Endothelial cell of umbilical vein (primary cell): ENCODE measurements at regions not wholly inside any gene's neighbourhood (a gene's known extent, or its start where the extent isn't known, plus 50 kb on each side); places are given as distances from the start of the nearest gene placed in this dataset.

ENCODE experiments used
- BruUV-seq: library from RNA; stranded (reverse); fragments of 400-500 nt; replicated peaks from 2 replicates; lab custom pipeline; 2021; lab: Mats Ljungman, UMichigan
- CTCF ChIA-PET: fragments of 300-600, 350-600 bp; sonication (Branson Sonifier 250); formaldehyde crosslinking; loops from one replicate; lab custom pipeline; 2021; ENCODE audit warnings: antibody characterized with exemption, inconsistent platforms; lab: Charles Lee
- POLR2A ChIA-PET: fragments of 300-600, 350-600 bp; sonication (Branson Sonifier 250); formaldehyde crosslinking; loops from one replicate; lab custom pipeline; 2021; ENCODE audit warnings: antibody characterized with exemption, inconsistent platforms; lab: Charles Lee
- DNase-seq: peaks from one replicate; pipeline ENCODE4 v3.0.0-alpha.2; 2011; ENCODE audit warnings: low read depth, low spot score
- FAIRE-seq: peaks from 2 replicates; lab custom pipeline; 2011; peaks lifted over from hg19 to GRCh38; lab: Jason Lieb, UNC
- H2AFZ ChIP-seq: 2 replicates; pipeline ENCODE4 v1.6.0; 2012; ENCODE audit warnings: low read depth, low read length, control low read depth, inconsistent platforms
- H3K27ac ChIP-seq: 2 replicates; pipeline ENCODE4 v1.5.1; 2011; ENCODE audit warnings: low read depth, mild to moderate bottlenecking, control low read depth, low read length, moderate library complexity; ENCODE audit not compliant: insufficient read depth
- H3K27me3 ChIP-seq, 2 experiments: 2 replicates each; pipeline versions ENCODE4 v1.6.0 to v1.6.1; 2011; ENCODE audit warnings: low read length in 2 of 2, mixed read lengths in 1 of 2; ENCODE audit not compliant: control insufficient read depth in 2 of 2, insufficient read depth in 2 of 2
- H3K36me3 ChIP-seq, 2 experiments: 2 replicates in 1 of 2; 3 replicates in 1 of 2; pipeline ENCODE4 v1.5.1; 2011; ENCODE audit warnings: low read length in 2 of 2, mild to moderate bottlenecking in 1 of 2, moderate library complexity in 1 of 2; ENCODE audit not compliant: control insufficient read depth in 2 of 2, insufficient read depth in 2 of 2; ENCODE audit errors: extremely low read depth in 1 of 2
- H3K4me1 ChIP-seq: 3 replicates; pipeline ENCODE4 v1.5.1; 2011; ENCODE audit warnings: mild to moderate bottlenecking, low read length; ENCODE audit not compliant: control insufficient read depth, insufficient read depth; ENCODE audit errors: extremely low read depth
- H3K4me2 ChIP-seq: 2 replicates; pipeline ENCODE4 v1.6.1; 2011; ENCODE audit warnings: low read length, control low read depth, mixed read lengths; ENCODE audit not compliant: insufficient read depth
- H3K4me3 ChIP-seq, 3 experiments: fragments of 200-600 bp in 1 of 3; sonication (generic), shearing (Covaris generic) in 1 of 3; replicated peaks in 1 of 3; 2 replicates each; pipeline ENCODE4 v1.5.1; 2011 to 2016; ENCODE audit warnings: control low read depth in 3 of 3, low read length in 3 of 3, mild to moderate bottlenecking in 2 of 3, inconsistent platforms in 1 of 3, low read depth in 1 of 3, moderate library complexity in 1 of 3; ENCODE audit not compliant: insufficient read depth in 1 of 3
- H3K79me2 ChIP-seq: 2 replicates; pipeline ENCODE4 v1.6.0; 2012; ENCODE audit warnings: low read length, inconsistent platforms; ENCODE audit not compliant: control insufficient read depth, insufficient read depth
- H3K9ac ChIP-seq: replicated peaks from 2 replicates; pipeline ENCODE3; 2011; ENCODE audit warnings: low read length, control low read depth; ENCODE audit not compliant: insufficient read depth; ENCODE audit errors: extremely low read depth
- H3K9me1 ChIP-seq: replicated peaks from 3 replicates; pipeline ENCODE4 v1.6.0; 2011; ENCODE audit warnings: mild to moderate bottlenecking, low read length; ENCODE audit not compliant: control insufficient read depth, insufficient read depth; ENCODE audit errors: extremely low read depth
- H3K9me3 ChIP-seq: replicated peaks from 2 replicates; pipeline ENCODE4 v1.5.1; 2012; ENCODE audit warnings: low read length, inconsistent platforms; ENCODE audit not compliant: control insufficient read depth, insufficient read depth
- H4K20me1 ChIP-seq: replicated peaks from 2 replicates; pipeline ENCODE3; 2011; ENCODE audit warnings: mild to moderate bottlenecking, low read length; ENCODE audit not compliant: control insufficient read depth, insufficient read depth; ENCODE audit errors: extremely low read depth
- EZH2 ChIP-seq: IDR thresholded peaks from 2 replicates; pipeline ENCODE4 v1.6.1; 2012; ENCODE audit warnings: borderline replicate concordance, low read depth, mild to moderate bottlenecking, moderate library complexity, low read length, inconsistent platforms; ENCODE audit not compliant: severe bottlenecking
- FOS ChIP-seq: IDR thresholded peaks from 2 replicates; pipeline ENCODE4 v1.6.1; 2011; ENCODE audit warnings: mild to moderate bottlenecking, low read length, moderate library complexity, borderline replicate concordance; ENCODE audit not compliant: insufficient read depth
- GATA2 ChIP-seq: IDR thresholded peaks from 2 replicates; pipeline ENCODE4 v1.7.0; 2011; ENCODE audit warnings: low read depth, mild to moderate bottlenecking, moderate library complexity, mixed read lengths, low read length; ENCODE audit not compliant: insufficient read length, insufficient read depth
- JUN ChIP-seq: IDR thresholded peaks from 2 replicates; pipeline ENCODE4 v1.6.1; 2011; ENCODE audit warnings: borderline replicate concordance, low read depth; ENCODE audit not compliant: insufficient read length, insufficient read depth
- MYC ChIP-seq: IDR thresholded peaks from one replicate; pipeline ENCODE4 v1.6.1; 2011; ENCODE audit warnings: mild to moderate bottlenecking, low read depth, low read length
- POLR2A ChIP-seq: IDR thresholded peaks from 2 replicates; pipeline ENCODE4 v1.6.1; 2012; ENCODE audit warnings: low read depth, mild to moderate bottlenecking, control low read depth, low read length
- POLR2AphosphoS5 ChIP-seq: IDR thresholded peaks from 2 replicates; pipeline ENCODE4 v1.6.1; 2012; ENCODE audit warnings: low read depth, mild to moderate bottlenecking, control low read depth, low read length, moderate library complexity; ENCODE audit not compliant: insufficient read depth
- dilution Hi-C: fragments of 300-500 bp; cut with MboI; formaldehyde crosslinking; loops from one replicate; pipeline ENCODE4 v1.15.0; 2019; ENCODE audit warnings: low sequenced_read_pairs; ENCODE audit not compliant: extremely low pct_ligation_motif_present
- intact Hi-C: fragments of 100-400 bp; cut with micrococcal nuclease; formaldehyde crosslinking; loops from one replicate; pipeline ENCODE4 v1.10.0; 2022
- TF ChIP-seq, protein P1 (sequence below): IDR thresholded peaks from 2 replicates; pipeline ENCODE4 v1.6.1; 2011; ENCODE audit not compliant: insufficient read depth, insufficient read length
- TF ChIP-seq, protein P2 (sequence below), 2 donors: IDR thresholded peaks; 1 replicate in 1 of 2; 2 replicates in 1 of 2; pipeline ENCODE4 v1.5.1; 2011; ENCODE audit warnings: low read length in 2 of 2, mild to moderate bottlenecking in 2 of 2, moderate library complexity in 2 of 2, control low read depth in 1 of 2, inconsistent platforms in 1 of 2, low read depth in 1 of 2; ENCODE audit not compliant: insufficient read depth in 1 of 2; ENCODE audit errors: extremely low read depth in 1 of 2

DNA sequence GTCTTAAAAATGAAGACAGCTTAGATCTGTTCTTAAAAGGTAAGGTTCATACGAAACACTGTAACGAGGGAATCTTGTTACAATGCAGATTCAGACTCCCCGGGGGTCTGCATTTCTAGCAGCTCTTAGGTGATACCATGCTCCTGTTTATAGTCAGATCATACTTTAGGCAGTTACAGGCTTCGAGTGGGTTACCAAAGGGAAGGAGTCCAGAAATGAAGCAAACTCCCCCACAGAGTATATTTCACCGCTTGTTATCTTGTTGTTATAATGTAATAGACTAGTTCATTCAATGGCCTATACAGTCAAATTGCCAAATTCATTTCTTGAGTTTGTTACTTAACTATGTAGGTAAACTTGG is 601.1 kb downstream of the USP25 start:
- H3K9ac ChIP-seq = no peak overlapping the region
- dilution Hi-C loops (no loop called here), intact Hi-C loops (loop anchor here (1.0 to 5.0 kb wide), 6 partner anchors 88 to 941 kb away; no protein-coding TSS in a partner anchor)
- H3K4me3 ChIP-seq = no peak overlapping the region
- H3K36me3 ChIP-seq = no peaks in the 10 kb centered on the region
- no peaks in the 10 kb centered on the region for H3K79me2 ChIP-seq
- BruUV-seq = no TSS peak
- ChIA-PET POLR2A (no interaction called here), CTCF (interaction anchor here (1.0 to 5.3 kb wide), 31 partner anchors 9 to 939 kb away, joined by 3 to 98 read pairs (median 4); no protein-coding TSS in a partner anchor)
- DNase-seq (no peak), FAIRE-seq (no peak)
- H2AFZ ChIP-seq = no peak overlapping the region
- no peak overlapping the region for H3K4me2 ChIP-seq
- H3K4me1 ChIP-seq = no peaks in the 10 kb centered on the region
- no peaks in the 10 kb centered on the region for H3K27me3 ChIP-seq
- no peaks in the 10 kb centered on the region for H3K9me1 ChIP-seq
- H4K20me1 ChIP-seq = no peaks in the 10 kb centered on the region
- H3K27ac ChIP-seq = no peak overlapping the region
- TF ChIP-seq POLR2A (no peak), FOS (no peak), POLR2AphosphoS5 (no peak)
- TF ChIP-seq, protein P1, sequence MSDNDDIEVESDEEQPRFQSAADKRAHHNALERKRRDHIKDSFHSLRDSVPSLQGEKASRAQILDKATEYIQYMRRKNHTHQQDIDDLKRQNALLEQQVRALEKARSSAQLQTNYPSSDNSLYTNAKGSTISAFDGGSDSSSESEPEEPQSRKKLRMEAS = no peak
- no peaks in the 10 kb centered on the region for H3K9me3 ChIP-seq

DNA sequence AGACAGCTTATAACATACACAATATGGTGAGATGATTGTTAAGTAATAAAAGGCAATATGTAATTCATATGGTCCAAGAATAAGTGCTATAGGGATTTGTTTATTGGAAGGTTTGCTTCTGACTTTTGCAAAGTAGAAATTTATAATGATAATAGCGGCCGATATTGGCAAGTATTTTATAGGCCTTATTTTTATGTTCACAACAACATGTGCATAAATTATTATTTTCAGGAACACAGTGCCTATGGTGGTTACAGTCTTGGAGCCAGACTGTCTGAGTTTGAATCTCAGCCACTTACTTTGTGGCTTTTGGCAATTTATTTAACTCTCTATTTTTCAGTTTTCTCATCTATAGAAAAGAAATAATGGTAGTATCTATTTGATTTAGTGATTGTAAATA is 607.5 kb downstream of the USP25 start:
- H3K27ac ChIP-seq = no peak overlapping the region
- dilution Hi-C loops = no loop called here
- no peak overlapping the region for H3K4me3 ChIP-seq
- no peaks in the 10 kb centered on the region for H3K36me3 ChIP-seq
- no peak overlapping the region for H2AFZ ChIP-seq
- TF ChIP-seq POLR2A = no peak
- TF ChIP-seq, protein P2, sequence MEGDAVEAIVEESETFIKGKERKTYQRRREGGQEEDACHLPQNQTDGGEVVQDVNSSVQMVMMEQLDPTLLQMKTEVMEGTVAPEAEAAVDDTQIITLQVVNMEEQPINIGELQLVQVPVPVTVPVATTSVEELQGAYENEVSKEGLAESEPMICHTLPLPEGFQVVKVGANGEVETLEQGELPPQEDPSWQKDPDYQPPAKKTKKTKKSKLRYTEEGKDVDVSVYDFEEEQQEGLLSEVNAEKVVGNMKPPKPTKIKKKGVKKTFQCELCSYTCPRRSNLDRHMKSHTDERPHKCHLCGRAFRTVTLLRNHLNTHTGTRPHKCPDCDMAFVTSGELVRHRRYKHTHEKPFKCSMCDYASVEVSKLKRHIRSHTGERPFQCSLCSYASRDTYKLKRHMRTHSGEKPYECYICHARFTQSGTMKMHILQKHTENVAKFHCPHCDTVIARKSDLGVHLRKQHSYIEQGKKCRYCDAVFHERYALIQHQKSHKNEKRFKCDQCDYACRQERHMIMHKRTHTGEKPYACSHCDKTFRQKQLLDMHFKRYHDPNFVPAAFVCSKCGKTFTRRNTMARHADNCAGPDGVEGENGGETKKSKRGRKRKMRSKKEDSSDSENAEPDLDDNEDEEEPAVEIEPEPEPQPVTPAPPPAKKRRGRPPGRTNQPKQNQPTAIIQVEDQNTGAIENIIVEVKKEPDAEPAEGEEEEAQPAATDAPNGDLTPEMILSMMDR (IDR thresholded peaks at IDR 0.05; ENCODE audit: extremely low read depth in 1 of 2, insufficient read depth in 1 of 2, low read depth in 1 of 2, low read length in 2 of 2) = no peak
- no peak for TF ChIP-seq GATA2
- no peak for TF ChIP-seq EZH2
- TF ChIP-seq, protein P1 = no peak
- TF ChIP-seq POLR2AphosphoS5 = no peak
- no peak for TF ChIP-seq FOS
- TF ChIP-seq JUN = no peak
- no peak for TF ChIP-seq MYC
- DNase-seq = no peak
- no peak overlapping the region for H3K9ac ChIP-seq
- H3K27me3 ChIP-seq = no peaks in the 10 kb centered on the region
- POLR2A ChIA-PET = no interaction called here
- no peak overlapping the region for H3K4me2 ChIP-seq
- BruUV-seq = no TSS peak
- no peaks in the 10 kb centered on the region for H3K9me3 ChIP-seq
- no peak for FAIRE-seq
- no peaks in the 10 kb centered on the region for H3K79me2 ChIP-seq
- no peaks in the 10 kb centered on the region for H3K9me1 ChIP-seq
- H3K4me1 ChIP-seq = no peaks in the 10 kb centered on the region
- no peaks in the 10 kb centered on the region for H4K20me1 ChIP-seq
- CTCF ChIA-PET = no interaction called here
- intact Hi-C loops = no loop called here
